Neutrophil (primary cell): ENCODE measurements at regions not wholly inside any gene's neighbourhood (a gene's known extent, or its start where the extent isn't known, plus 50 kb on each side); places are given as distances from the start of the nearest gene placed in this dataset.

ENCODE experiments used
- H3K27ac ChIP-seq: fragments of 200-600 bp; sonication (generic); 2 replicates; pipeline ENCODE4 v1.5.1; 2016; ENCODE audit warnings: mild to moderate bottlenecking, moderate library complexity
- H3K27me3 ChIP-seq: fragments of 200-600 bp; sonication (generic); 2 replicates; pipeline ENCODE4 v1.6.0; 2016; ENCODE audit warnings: mild to moderate bottlenecking
- H3K36me3 ChIP-seq: fragments of 200-600 bp; sonication (generic); 2 replicates; pipeline ENCODE4 v1.5.1; 2017
- H3K4me1 ChIP-seq, 2 experiments: fragments of 200-600 bp in 1 of 2; sonication (generic) in 1 of 2; 1 replicate in 1 of 2; 2 replicates in 1 of 2; pipeline versions ENCODE4 v1.5.1 to v1.6.1; 2013 to 2016; ENCODE audit warnings: low read depth in 1 of 2, low read length in 1 of 2, mild to moderate bottlenecking in 1 of 2, moderate library complexity in 1 of 2; ENCODE audit not compliant: control insufficient read depth in 1 of 2, insufficient read depth in 1 of 2
- H3K4me3 ChIP-seq, 2 experiments: fragments of 200-600 bp in 1 of 2; sonication (generic) in 1 of 2; 1 replicate in 1 of 2; 2 replicates in 1 of 2; pipeline ENCODE4 v1.5.1; 2013 to 2016; ENCODE audit warnings: low read depth in 1 of 2, low read length in 1 of 2, mild to moderate bottlenecking in 1 of 2, moderate library complexity in 1 of 2
- H3K9me3 ChIP-seq: fragments of 200-600 bp; sonication (generic); 2 replicates; pipeline ENCODE4 v1.5.1; 2016
- TF ChIP-seq, protein P1 (sequence below): fragments of 200-600 bp; sonication (generic); IDR thresholded peaks from 2 replicates; pipeline ENCODE4 v1.5.1; 2016; ENCODE audit warnings: antibody characterized with exemption

GRCh38 chr13:91100944-91101343 lies 246.5 kb upstream of the MIR17HG start:
- TF ChIP-seq, protein P1, sequence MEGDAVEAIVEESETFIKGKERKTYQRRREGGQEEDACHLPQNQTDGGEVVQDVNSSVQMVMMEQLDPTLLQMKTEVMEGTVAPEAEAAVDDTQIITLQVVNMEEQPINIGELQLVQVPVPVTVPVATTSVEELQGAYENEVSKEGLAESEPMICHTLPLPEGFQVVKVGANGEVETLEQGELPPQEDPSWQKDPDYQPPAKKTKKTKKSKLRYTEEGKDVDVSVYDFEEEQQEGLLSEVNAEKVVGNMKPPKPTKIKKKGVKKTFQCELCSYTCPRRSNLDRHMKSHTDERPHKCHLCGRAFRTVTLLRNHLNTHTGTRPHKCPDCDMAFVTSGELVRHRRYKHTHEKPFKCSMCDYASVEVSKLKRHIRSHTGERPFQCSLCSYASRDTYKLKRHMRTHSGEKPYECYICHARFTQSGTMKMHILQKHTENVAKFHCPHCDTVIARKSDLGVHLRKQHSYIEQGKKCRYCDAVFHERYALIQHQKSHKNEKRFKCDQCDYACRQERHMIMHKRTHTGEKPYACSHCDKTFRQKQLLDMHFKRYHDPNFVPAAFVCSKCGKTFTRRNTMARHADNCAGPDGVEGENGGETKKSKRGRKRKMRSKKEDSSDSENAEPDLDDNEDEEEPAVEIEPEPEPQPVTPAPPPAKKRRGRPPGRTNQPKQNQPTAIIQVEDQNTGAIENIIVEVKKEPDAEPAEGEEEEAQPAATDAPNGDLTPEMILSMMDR, result no peak
- Histone ChIP-seq H3K27ac (no peak overlapping the region), H3K4me3 (no peak overlapping the region), H3K4me1 (no peaks in the 10 kb centered on the region), H3K9me3 (no peaks in the 10 kb centered on the region), H3K36me3 (no peaks in the 10 kb centered on the region), H3K27me3 (no peaks in the 10 kb centered on the region)

- TF ChIP-seq, protein P1, result no peak
- Histone ChIP-seq H3K27me3 (no peaks in the 10 kb centered on the region), H3K36me3 (no peaks in the 10 kb centered on the region), H3K4me3 (no peak overlapping the region), H3K4me1 (no peaks in the 10 kb centered on the region), H3K9me3 (no peaks in the 10 kb centered on the region), H3K27ac (no peak overlapping the region)
Observed at GRCh38 chr13:91101381-91101780, 246.1 kb upstream of the MIR17HG start.

- Histone ChIP-seq H3K27me3 (no peaks in the 10 kb centered on the region), H3K9me3 (no peaks in the 10 kb centered on the region), H3K4me3 (no peak overlapping the region), H3K4me1 (no peaks in the 10 kb centered on the region), H3K27ac (no peak overlapping the region), H3K36me3 (no peaks in the 10 kb centered on the region)
- TF ChIP-seq, protein P1, result no peak
Observed at GRCh38 chr13:91105270-91105669, 242.2 kb upstream of the MIR17HG start.

- no peaks in the 10 kb centered on the region for H3K4me1 ChIP-seq
- H3K4me3 ChIP-seq, result no peak overlapping the region
- H3K27ac ChIP-seq, result no peak overlapping the region
- H3K27me3 ChIP-seq, result no peaks in the 10 kb centered on the region
- TF ChIP-seq, protein P1, result no peak
- H3K36me3 ChIP-seq, result no peaks in the 10 kb centered on the region
- H3K9me3 ChIP-seq, result no peaks in the 10 kb centered on the region
Observed at GRCh38 chr13:91106565-91106964, 240.9 kb upstream of the MIR17HG start.

DNA sequence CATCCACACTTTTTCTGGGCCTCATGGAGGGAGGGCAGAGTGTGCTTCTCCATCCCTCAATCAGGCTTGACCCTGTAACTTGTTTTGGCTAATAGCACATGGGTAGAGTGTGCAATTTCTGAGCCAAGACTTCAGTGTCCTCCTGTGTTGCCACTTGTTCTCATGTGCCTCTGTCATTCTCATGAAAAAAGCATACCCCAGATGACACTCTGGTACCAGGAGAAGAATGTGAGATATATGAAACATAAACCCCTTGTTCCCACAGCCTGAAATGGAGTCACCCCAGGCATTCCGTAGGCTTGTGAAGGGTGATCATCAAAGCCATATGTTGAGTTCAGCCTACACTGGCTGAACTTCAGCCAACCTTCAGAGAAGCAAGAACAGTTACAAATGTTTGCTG lies 239.2 kb upstream of the MIR17HG start:
- Histone ChIP-seq H3K4me1 (no peaks in the 10 kb centered on the region), H3K36me3 (no peaks in the 10 kb centered on the region), H3K27me3 (no peaks in the 10 kb centered on the region), H3K9me3 (no peaks in the 10 kb centered on the region), H3K27ac (no peak overlapping the region), H3K4me3 (no peak overlapping the region)
- TF ChIP-seq, protein P1, result no peak
